ENCODE measurements at regions not wholly inside any gene's neighbourhood (a gene's known extent, or its start where the extent isn't known, plus 50 kb on each side); places are given as distances from the start of the nearest gene placed in this dataset.

DNA sequence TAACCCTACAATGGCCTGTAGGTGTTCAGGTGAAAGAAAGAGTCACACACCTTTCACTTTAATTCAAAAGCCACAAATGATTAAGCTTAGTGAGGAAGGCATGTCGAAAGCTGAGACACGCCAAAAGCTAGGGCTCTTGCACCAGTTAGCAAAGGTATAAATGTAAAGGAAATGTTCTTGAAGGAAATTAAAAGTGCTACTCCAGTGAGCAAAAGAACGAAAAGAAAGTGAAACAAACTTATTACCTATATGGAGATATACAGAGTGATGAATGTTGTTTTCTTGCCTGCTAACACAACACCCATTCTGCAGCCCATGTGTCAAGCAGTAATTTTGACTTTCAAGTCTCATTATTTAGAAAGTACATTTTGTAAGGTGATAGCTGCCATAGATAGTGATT lies 254.2 kb upstream of the SLC24A2 start:
- Mint-ChIP-seq H3K4me1 (peaks cover 14% of the 10 kb centered on the region), H3K27ac (no peak overlapping the region), H3K9me3 (no peaks in the 10 kb centered on the region), H3K27me3 (ENCODE audit: insufficient read depth, low read depth) (peaks cover 2% of the 10 kb centered on the region), H3K36me3 (no peaks in the 10 kb centered on the region), H3K4me3 (no peak overlapping the region)
- Histone ChIP-seq H3K4me2 (no peak overlapping the region), H3K4me1 (no peaks in the 10 kb centered on the region), H3K4me3 (no peak overlapping the region), H3K27ac (no peak overlapping the region), H3K36me3 (no peaks in the 10 kb centered on the region), H3K27me3 (no peaks in the 10 kb centered on the region), H3F3A (ENCODE audit: low read depth) (no peaks in the 10 kb centered on the region), H3K79me2 (ENCODE audit: low read depth) (no peaks in the 10 kb centered on the region), H4K20me1 (ENCODE audit: low read depth) (no peaks in the 10 kb centered on the region), H3K9me3 (ENCODE audit: low read depth) (no peaks in the 10 kb centered on the region), H2AFZ (replicated peaks) (no peak overlapping the region), H3K9ac (no peak overlapping the region)
- TF ChIP-seq EZH2 (IDR thresholded peaks at IDR 0.05), result no peak
- TF ChIP-seq, protein P1, sequence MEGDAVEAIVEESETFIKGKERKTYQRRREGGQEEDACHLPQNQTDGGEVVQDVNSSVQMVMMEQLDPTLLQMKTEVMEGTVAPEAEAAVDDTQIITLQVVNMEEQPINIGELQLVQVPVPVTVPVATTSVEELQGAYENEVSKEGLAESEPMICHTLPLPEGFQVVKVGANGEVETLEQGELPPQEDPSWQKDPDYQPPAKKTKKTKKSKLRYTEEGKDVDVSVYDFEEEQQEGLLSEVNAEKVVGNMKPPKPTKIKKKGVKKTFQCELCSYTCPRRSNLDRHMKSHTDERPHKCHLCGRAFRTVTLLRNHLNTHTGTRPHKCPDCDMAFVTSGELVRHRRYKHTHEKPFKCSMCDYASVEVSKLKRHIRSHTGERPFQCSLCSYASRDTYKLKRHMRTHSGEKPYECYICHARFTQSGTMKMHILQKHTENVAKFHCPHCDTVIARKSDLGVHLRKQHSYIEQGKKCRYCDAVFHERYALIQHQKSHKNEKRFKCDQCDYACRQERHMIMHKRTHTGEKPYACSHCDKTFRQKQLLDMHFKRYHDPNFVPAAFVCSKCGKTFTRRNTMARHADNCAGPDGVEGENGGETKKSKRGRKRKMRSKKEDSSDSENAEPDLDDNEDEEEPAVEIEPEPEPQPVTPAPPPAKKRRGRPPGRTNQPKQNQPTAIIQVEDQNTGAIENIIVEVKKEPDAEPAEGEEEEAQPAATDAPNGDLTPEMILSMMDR (IDR thresholded peaks at IDR 0.05), result no peak
- TF ChIP-seq EZH2phosphoT487 (IDR thresholded peaks at IDR 0.05), result no peak
- DNase-seq (ENCODE audit: low spot score), result no peak

DNA sequence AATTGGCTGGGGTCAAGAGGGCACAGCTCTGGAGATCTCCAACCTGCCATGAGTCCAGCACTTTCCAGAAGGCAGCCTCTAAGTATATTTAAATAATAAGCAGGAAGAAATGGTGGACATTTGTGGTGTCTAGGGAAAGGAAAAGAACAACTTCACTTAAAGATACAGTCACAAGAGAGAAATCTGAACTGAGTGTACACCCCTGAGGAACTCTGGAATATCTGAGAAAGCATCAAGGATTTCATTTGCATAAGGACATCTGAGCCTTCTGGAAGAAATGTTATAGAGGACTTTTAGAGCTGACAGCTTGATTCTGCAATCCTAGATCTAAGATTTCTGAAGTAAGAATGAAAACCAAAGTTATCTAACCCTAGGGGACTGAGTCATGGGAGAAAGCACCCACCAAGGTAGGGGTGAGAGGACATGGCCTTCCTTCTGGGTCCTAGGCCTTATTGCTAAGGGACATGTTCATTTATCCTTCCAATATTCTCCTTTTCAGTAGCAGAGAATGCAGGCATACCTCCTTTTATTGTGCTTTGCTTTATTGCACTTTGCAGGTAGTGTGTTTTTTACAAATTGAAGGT lies 253.4 kb upstream of the SLC24A2 start:
- TF ChIP-seq EZH2 (IDR thresholded peaks at IDR 0.05), result no peak
- TF ChIP-seq EZH2phosphoT487 (IDR thresholded peaks at IDR 0.05), result no peak
- TF ChIP-seq, protein P1 (IDR thresholded peaks at IDR 0.05), result no peak
- Mint-ChIP-seq H3K9me3 (no peaks in the 10 kb centered on the region), H3K4me1 (peaks cover 14% of the 10 kb centered on the region), H3K27ac (no peak overlapping the region), H3K36me3 (no peaks in the 10 kb centered on the region), H3K4me3 (no peak overlapping the region), H3K27me3 (ENCODE audit: insufficient read depth, low read depth) (peaks cover 2% of the 10 kb centered on the region)
- H3K36me3 ChIP-seq, result no peaks in the 10 kb centered on the region
- H3K9ac ChIP-seq, result no peak overlapping the region
- no peaks in the 10 kb centered on the region for H3K79me2 ChIP-seq (ENCODE audit: low read depth)
- no peak overlapping the region for H2AFZ ChIP-seq (replicated peaks)
- H3K27me3 ChIP-seq, result no peaks in the 10 kb centered on the region
- H3K9me3 ChIP-seq (ENCODE audit: low read depth), result no peaks in the 10 kb centered on the region
- no peaks in the 10 kb centered on the region for H3F3A ChIP-seq (ENCODE audit: low read depth)
- no peak overlapping the region for H3K4me3 ChIP-seq
- no peak for DNase-seq (ENCODE audit: low spot score)
- no peak overlapping the region for H3K4me2 ChIP-seq
- no peaks in the 10 kb centered on the region for H4K20me1 ChIP-seq (ENCODE audit: low read depth)
- no peaks in the 10 kb centered on the region for H3K4me1 ChIP-seq
- no peak overlapping the region for H3K27ac ChIP-seq

DNA sequence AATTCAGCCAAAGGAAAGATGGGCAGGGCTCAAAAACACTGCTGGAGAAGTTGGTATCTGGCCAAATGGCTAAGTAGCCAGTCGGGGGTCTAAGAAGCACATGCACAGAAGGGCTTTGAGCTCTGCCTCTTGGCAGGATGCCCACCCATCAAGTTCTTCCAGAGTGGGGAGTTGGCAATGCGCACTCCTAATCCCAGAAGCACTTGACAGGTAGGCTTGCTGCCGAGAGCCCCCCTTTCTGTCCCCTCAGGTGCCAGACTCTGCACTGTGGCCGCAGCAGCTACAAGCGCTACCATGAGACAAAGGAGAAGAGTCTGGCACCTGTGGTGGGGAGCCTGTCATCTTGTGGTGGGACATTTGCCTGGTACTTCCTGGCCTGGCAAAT lies 252.9 kb upstream of the SLC24A2 start:
- Mint-ChIP-seq H3K36me3 (no peaks in the 10 kb centered on the region), H3K9me3 (no peaks in the 10 kb centered on the region), H3K27me3 (ENCODE audit: insufficient read depth, low read depth) (peaks cover 2% of the 10 kb centered on the region), H3K4me3 (no peak overlapping the region), H3K4me1 (peaks cover 14% of the 10 kb centered on the region), H3K27ac (no peak overlapping the region)
- H3K36me3 ChIP-seq, result no peaks in the 10 kb centered on the region
- no peaks in the 10 kb centered on the region for H3K9me3 ChIP-seq (ENCODE audit: low read depth)
- DNase-seq (ENCODE audit: low spot score), result no peak
- H3K79me2 ChIP-seq (ENCODE audit: low read depth), result no peaks in the 10 kb centered on the region
- no peak overlapping the region for H3K27ac ChIP-seq
- H2AFZ ChIP-seq (replicated peaks), result no peak overlapping the region
- H3F3A ChIP-seq (ENCODE audit: low read depth), result no peaks in the 10 kb centered on the region
- H3K4me1 ChIP-seq, result no peaks in the 10 kb centered on the region
- H3K4me2 ChIP-seq, result no peak overlapping the region
- H3K9ac ChIP-seq, result no peak overlapping the region
- H4K20me1 ChIP-seq (ENCODE audit: low read depth), result no peaks in the 10 kb centered on the region
- H3K4me3 ChIP-seq, result no peak overlapping the region
- no peaks in the 10 kb centered on the region for H3K27me3 ChIP-seq
- TF ChIP-seq, protein P1 (IDR thresholded peaks at IDR 0.05), result no peak
- TF ChIP-seq EZH2 (IDR thresholded peaks at IDR 0.05) (no peak), EZH2phosphoT487 (IDR thresholded peaks at IDR 0.05) (no peak)

Measured in neural progenitor cell (in vitro differentiated cells).